SK-N-SH treated with all-trans-retinoic acid at 6 μM for 48 hours (cell line): ENCODE measurements at regions not wholly inside any gene's neighbourhood (a gene's known extent, or its start where the extent isn't known, plus 50 kb on each side); places are given as distances from the start of the nearest gene placed in this dataset.
"Not testable (repeated sequence)": the region's sequence is repeated elsewhere in the genome, so short reads cannot be mapped to it uniquely, and the experiment has no call there.

Experiments used
- ATAC-seq: fragments of 200-7000 bp; cut with Tn5 transposase; 3 replicates; pipeline ENCODE4 v1.9.1; 2020; ENCODE audit warnings: mild to moderate bottlenecking, moderate library complexity
- ARNTL ChIP-seq: fragments of 450-650 bp; formaldehyde crosslinking; IDR thresholded peaks from 2 replicates; pipeline ENCODE4 v1.5.0; 2020; ENCODE audit warnings: low read depth, mild to moderate bottlenecking, moderate library complexity, borderline replicate concordance
- BACH2 ChIP-seq: fragments of 250-450 bp; sonication (Bioruptor Pico); IDR thresholded peaks from 2 replicates; pipeline ENCODE4 v1.9.0; 2021; ENCODE audit warnings: mild to moderate bottlenecking, borderline replicate concordance
- ESRRG ChIP-seq: fragments of 250-450 bp; sonication (Bioruptor Pico); IDR thresholded peaks from 2 replicates; pipeline ENCODE4 v1.6.1; 2021; ENCODE audit warnings: mild to moderate bottlenecking
- GLIS3 ChIP-seq: fragments of 250-450 bp; sonication (Bioruptor Pico); IDR thresholded peaks from 2 replicates; pipeline ENCODE4 v1.5.0; 2020; ENCODE audit warnings: mild to moderate bottlenecking, moderate library complexity
- OSR1 ChIP-seq: fragments of 250-450 bp; sonication (Bioruptor Pico); IDR thresholded peaks from 2 replicates; pipeline ENCODE4 v1.8.0; 2022; ENCODE audit warnings: moderate library complexity, mild to moderate bottlenecking, inconsistent platforms
- PPARA ChIP-seq: fragments of 250-450 bp; sonication (Bioruptor Pico); IDR thresholded peaks from 2 replicates; pipeline ENCODE4 v1.5.0; 2020; ENCODE audit warnings: mild to moderate bottlenecking, borderline replicate concordance
- RARB ChIP-seq: fragments of 250-450 bp; sonication (Bioruptor Pico); IDR thresholded peaks from 2 replicates; pipeline ENCODE4 v1.8.0; 2021; ENCODE audit warnings: mild to moderate bottlenecking, moderate library complexity
- SNAI2 ChIP-seq: fragments of 250-450 bp; sonication (Bioruptor Pico); IDR thresholded peaks from 2 replicates; pipeline ENCODE4 v1.5.0; 2020; ENCODE audit warnings: mild to moderate bottlenecking, moderate library complexity
- TCF4 ChIP-seq: fragments of 250-450 bp; sonication (Bioruptor Pico); IDR thresholded peaks from 2 replicates; pipeline ENCODE4 v1.8.0; 2021; ENCODE audit warnings: mild to moderate bottlenecking, moderate library complexity, borderline replicate concordance
- ZC3H10 ChIP-seq: fragments of 250-450 bp; sonication (Bioruptor Pico); IDR thresholded peaks from 2 replicates; pipeline ENCODE4 v1.5.1; 2021; ENCODE audit warnings: mild to moderate bottlenecking, moderate library complexity
- ZFP3 ChIP-seq: fragments of 250-450 bp; sonication (Bioruptor Pico); IDR thresholded peaks from 2 replicates; pipeline ENCODE4 v1.5.0; 2020; ENCODE audit warnings: mild to moderate bottlenecking, moderate library complexity
- ZFP30 ChIP-seq: fragments of 450-650 bp; formaldehyde crosslinking; IDR thresholded peaks from 2 replicates; pipeline ENCODE4 v1.5.0; 2022; ENCODE audit warnings: mild to moderate bottlenecking, moderate library complexity
- ZNF70 ChIP-seq: fragments of 450-650 bp; formaldehyde crosslinking; IDR thresholded peaks from 2 replicates; pipeline ENCODE4 v1.5.0; 2020; ENCODE audit warnings: mild to moderate bottlenecking, moderate library complexity
- ZNF8 ChIP-seq: fragments of 450-650 bp; formaldehyde crosslinking; IDR thresholded peaks from 2 replicates; pipeline ENCODE4 v1.5.0; 2020; ENCODE audit warnings: mild to moderate bottlenecking, moderate library complexity
- TF ChIP-seq, protein P1 (sequence below): fragments of 250-450 bp; sonication (Bioruptor Pico); IDR thresholded peaks from 2 replicates; pipeline ENCODE4 v1.5.0; 2020; ENCODE audit warnings: mild to moderate bottlenecking, moderate library complexity
- TF ChIP-seq, protein P2 (sequence below): fragments of 250-450 bp; sonication (Bioruptor Pico); IDR thresholded peaks from 2 replicates; pipeline ENCODE4 v1.8.0; 2020; ENCODE audit warnings: mild to moderate bottlenecking, moderate library complexity, borderline replicate concordance
- TF ChIP-seq, protein P3 (sequence below): fragments of 250-450 bp; sonication (Bioruptor Pico); IDR thresholded peaks from 2 replicates; pipeline ENCODE4 v1.8.0; 2021; ENCODE audit warnings: low read depth, mild to moderate bottlenecking, moderate library complexity, borderline replicate concordance

DNA sequence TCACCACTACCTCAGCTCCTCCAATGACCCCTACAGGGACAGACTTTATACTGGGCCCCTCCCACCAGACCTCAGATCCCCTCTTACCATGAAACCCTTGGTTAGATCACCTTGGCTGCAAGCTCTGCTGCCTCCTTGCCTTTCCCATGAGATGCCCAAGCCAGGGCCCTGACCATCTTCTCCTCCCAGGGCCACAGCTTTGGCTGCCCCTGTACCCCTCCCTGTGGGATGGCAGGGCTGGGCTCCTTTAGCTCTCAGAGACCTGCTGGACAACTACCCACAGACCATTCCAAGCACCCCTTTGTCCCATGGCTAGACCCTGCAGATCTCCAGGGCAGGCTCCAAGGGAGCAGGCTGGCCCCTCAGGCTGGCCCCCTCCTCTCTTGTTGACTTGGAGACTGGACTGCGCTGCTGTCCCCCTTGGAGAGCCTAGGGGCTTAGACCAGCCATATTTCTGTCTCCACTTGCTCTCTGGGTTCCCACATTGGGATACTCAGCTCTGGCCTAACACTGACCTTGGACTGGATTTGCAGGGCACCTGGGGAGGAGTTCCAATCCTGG, 1692.7 kb downstream of the TP53TG3F start:
- no peak for TF ChIP-seq PPARA (CRISPR knock-in tag)
- no peak for TF ChIP-seq ZFP3 (CRISPR knock-in tag)
- TF ChIP-seq, all 23 proteins: peak for 0
- ATAC-seq, result no peak

DNA sequence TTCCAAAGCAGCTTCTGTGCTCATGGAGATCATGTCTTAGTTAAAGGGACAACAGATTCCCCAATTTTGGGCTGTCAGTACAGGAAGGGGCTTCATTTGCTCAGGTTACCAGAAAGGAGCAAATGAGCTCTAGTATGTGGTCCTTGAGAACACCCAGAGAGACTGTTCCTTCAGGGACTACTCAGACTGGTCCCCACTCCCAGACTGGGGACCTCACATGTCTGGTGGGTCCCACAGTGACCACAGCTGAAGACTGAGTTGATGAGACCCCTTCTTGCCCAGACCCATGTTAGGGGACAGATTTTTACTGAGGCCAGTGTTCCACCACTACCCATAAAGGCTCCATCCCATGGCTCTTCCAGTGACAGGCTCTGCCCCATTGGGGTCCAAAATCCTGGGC, 1695.2 kb downstream of the TP53TG3F start:
- no peak for ATAC-seq
- TF ChIP-seq, protein P1, sequence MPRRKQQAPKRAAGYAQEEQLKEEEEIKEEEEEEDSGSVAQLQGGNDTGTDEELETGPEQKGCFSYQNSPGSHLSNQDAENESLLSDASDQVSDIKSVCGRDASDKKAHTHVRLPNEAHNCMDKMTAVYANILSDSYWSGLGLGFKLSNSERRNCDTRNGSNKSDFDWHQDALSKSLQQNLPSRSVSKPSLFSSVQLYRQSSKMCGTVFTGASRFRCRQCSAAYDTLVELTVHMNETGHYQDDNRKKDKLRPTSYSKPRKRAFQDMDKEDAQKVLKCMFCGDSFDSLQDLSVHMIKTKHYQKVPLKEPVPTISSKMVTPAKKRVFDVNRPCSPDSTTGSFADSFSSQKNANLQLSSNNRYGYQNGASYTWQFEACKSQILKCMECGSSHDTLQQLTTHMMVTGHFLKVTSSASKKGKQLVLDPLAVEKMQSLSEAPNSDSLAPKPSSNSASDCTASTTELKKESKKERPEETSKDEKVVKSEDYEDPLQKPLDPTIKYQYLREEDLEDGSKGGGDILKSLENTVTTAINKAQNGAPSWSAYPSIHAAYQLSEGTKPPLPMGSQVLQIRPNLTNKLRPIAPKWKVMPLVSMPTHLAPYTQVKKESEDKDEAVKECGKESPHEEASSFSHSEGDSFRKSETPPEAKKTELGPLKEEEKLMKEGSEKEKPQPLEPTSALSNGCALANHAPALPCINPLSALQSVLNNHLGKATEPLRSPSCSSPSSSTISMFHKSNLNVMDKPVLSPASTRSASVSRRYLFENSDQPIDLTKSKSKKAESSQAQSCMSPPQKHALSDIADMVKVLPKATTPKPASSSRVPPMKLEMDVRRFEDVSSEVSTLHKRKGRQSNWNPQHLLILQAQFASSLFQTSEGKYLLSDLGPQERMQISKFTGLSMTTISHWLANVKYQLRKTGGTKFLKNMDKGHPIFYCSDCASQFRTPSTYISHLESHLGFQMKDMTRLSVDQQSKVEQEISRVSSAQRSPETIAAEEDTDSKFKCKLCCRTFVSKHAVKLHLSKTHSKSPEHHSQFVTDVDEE, result no peak
- TF ChIP-seq TCF4 (CRISPR knock-in tag) (no peak), SNAI2 (no peak), ESRRG (CRISPR knock-in tag) (no peak)

DNA sequence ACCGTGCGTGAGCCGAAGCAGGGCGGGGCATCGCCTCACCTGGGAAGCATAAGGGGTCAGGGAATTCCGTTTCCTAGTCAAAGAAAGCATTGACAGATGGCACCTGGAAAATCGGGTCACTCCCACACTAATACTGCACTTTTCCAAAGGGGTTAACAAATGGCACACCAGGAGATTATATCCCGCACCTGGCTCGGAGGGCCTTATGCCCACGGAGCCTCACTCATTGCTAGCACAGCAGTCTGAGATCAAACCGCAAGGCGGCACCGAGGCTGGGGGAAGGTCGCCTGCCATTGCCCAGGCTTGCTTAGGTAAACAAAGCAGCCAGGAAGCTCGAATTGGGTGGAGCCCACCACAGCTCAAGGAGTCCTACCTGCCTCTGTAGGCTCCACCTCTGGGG, 1698.1 kb downstream of the TP53TG3F start:
- not testable (repeated sequence) for ATAC-seq

DNA sequence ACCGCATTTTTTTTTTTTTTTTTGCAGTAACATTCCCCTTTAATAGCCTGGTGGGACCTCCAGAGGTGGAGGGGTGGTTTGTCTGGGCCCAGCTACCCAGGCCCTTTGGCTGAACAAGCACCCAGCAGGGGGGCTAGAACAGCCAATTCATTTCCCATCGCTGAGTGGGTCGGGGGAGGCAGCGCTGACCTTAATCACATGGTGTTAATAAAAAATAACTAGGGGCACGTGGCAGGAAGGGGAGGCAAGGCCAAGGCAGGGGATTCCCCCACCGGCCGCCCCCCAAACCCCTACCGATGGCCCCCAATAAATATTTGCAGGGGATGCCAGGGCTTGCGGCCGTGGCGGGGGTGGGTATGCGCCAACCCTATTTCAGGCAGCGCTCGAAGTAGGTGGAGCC, 1709.9 kb downstream of the TP53TG3F start:
- ATAC-seq, result not testable (repeated sequence)

DNA sequence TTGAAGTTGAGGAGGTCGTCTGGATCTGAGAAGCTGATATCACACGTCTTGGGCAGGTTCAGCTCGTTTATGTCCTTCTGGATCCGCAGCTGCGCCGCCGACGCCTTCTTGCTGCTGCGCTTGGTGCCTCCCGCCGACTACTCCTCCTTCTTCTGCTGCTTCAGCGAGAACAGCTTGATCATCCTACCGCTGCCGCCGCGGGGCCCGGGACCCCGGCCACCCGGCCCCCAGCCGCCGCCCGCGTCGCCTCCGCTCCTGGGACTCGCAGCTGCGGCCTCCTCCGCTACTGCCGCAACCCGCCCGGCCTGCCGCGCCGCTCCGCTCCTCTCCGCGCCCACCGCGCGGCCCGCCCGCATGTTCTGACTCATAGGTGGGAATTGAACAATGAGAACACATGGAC, 1710.6 kb downstream of the TP53TG3F start:
- not testable (repeated sequence) for ATAC-seq

DNA sequence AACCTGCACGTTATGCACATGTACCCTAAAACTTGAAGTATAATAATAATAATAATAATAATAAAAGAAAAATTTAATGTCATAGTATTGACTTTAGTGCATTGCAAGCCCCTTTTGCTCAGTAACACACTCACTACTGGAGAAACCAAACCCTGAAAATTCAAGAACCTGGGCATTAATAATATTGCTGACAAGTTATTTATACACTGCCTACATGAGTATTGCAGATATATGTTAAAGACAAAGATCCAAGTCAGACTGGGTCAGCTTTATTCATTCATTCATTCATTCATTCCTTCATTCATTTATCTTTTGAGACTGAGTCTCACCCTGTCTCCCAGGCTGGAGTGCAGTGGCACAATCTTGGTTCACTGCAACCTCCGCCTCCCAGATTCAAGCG, 1711.2 kb downstream of the TP53TG3F start:
- no peak for ATAC-seq
- TF ChIP-seq, protein P2, sequence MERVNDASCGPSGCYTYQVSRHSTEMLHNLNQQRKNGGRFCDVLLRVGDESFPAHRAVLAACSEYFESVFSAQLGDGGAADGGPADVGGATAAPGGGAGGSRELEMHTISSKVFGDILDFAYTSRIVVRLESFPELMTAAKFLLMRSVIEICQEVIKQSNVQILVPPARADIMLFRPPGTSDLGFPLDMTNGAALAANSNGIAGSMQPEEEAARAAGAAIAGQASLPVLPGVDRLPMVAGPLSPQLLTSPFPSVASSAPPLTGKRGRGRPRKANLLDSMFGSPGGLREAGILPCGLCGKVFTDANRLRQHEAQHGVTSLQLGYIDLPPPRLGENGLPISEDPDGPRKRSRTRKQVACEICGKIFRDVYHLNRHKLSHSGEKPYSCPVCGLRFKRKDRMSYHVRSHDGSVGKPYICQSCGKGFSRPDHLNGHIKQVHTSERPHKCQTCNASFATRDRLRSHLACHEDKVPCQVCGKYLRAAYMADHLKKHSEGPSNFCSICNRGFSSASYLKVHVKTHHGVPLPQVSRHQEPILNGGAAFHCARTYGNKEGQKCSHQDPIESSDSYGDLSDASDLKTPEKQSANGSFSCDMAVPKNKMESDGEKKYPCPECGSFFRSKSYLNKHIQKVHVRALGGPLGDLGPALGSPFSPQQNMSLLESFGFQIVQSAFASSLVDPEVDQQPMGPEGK, result no peak
- TF ChIP-seq, protein P3, sequence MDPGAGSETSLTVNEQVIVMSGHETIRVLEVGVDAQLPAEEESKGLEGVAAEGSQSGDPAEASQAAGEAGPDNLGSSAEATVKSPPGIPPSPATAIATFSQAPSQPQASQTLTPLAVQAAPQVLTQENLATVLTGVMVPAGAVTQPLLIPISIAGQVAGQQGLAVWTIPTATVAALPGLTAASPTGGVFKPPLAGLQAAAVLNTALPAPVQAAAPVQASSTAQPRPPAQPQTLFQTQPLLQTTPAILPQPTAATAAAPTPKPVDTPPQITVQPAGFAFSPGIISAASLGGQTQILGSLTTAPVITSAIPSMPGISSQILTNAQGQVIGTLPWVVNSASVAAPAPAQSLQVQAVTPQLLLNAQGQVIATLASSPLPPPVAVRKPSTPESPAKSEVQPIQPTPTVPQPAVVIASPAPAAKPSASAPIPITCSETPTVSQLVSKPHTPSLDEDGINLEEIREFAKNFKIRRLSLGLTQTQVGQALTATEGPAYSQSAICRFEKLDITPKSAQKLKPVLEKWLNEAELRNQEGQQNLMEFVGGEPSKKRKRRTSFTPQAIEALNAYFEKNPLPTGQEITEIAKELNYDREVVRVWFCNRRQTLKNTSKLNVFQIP (CRISPR knock-in tag), result no peak
- no peak for TF ChIP-seq ZFP30
- TF ChIP-seq ZNF8 (CRISPR knock-in tag), result no peak
- no peak for TF ChIP-seq PPARA (CRISPR knock-in tag)
- TF ChIP-seq OSR1 (CRISPR knock-in tag), result no peak
- TF ChIP-seq, protein P1, result no peak
- no peak for TF ChIP-seq ZC3H10 (CRISPR knock-in tag)
- TF ChIP-seq ZNF70, result no peak
- no peak for TF ChIP-seq BACH2 (CRISPR knock-in tag)
- TF ChIP-seq SNAI2, result no peak
- no peak for TF ChIP-seq GLIS3 (CRISPR knock-in tag)
- TF ChIP-seq ARNTL (CRISPR knock-in tag), result no peak
- no peak for TF ChIP-seq RARB (CRISPR knock-in tag)
- TF ChIP-seq ZFP3 (CRISPR knock-in tag), result no peak
- TF ChIP-seq ESRRG (CRISPR knock-in tag), result no peak
- TF ChIP-seq, all 23 proteins: peak for 0
